ENCODE measurements at regions not wholly inside any gene's neighbourhood (a gene's known extent, or its start where the extent isn't known, plus 50 kb on each side); places are given as distances from the start of the nearest gene placed in this dataset.

GRCh38 chr20:60286764-60287163 lies 328.5 kb downstream of the CDH26 start:
- H3K4me3 ChIP-seq: no peak overlapping the region
- DNase-seq: no peak
- H3K36me3 ChIP-seq: no peaks in the 10 kb centered on the region
- H3K9me3 ChIP-seq (replicated peaks): peaks cover 30% of the 10 kb centered on the region
- no peaks in the 10 kb centered on the region for H3K27me3 ChIP-seq
- H3K27ac ChIP-seq: no peak overlapping the region
- H3K4me1 ChIP-seq: no peaks in the 10 kb centered on the region

GRCh38 chr20:60288945-60289344 lies 330.7 kb downstream of the CDH26 start:
- DNase-seq: no peak
- Histone ChIP-seq H3K27me3 (no peaks in the 10 kb centered on the region), H3K36me3 (no peaks in the 10 kb centered on the region), H3K9me3 (replicated peaks) (peaks cover 17% of the 10 kb centered on the region), H3K4me1 (peaks cover 3% of the 10 kb centered on the region; the same call in 1 of the 2 replicates), H3K4me3 (no peak overlapping the region), H3K27ac (no peak overlapping the region)

GRCh38 chr20:60292001-60292520 lies 333.8 kb downstream of the CDH26 start:
- Histone ChIP-seq H3K27ac (no peak overlapping the region), H3K4me1 (peaks cover 3% of the 10 kb centered on the region; the same call in 1 of the 2 replicates), H3K4me3 (no peak overlapping the region), H3K36me3 (no peaks in the 10 kb centered on the region), H3K9me3 (replicated peaks) (peaks cover 7% of the 10 kb centered on the region; the same call in 1 of the 2 replicates), H3K27me3 (0 out of 2 replicates have a peak, but pooled peaks cover 5% of the 10 kb centered on the region)
- DNase-seq: peak in 1 of 2 experiments; percentile 54

- Histone ChIP-seq H3K27ac (no peak overlapping the region), H3K4me1 (peaks cover 3% of the 10 kb centered on the region; the same call in 1 of the 2 replicates), H3K4me3 (no peak overlapping the region), H3K36me3 (no peaks in the 10 kb centered on the region), H3K9me3 (replicated peaks) (peaks cover 7% of the 10 kb centered on the region; the same call in 1 of the 2 replicates), H3K27me3 (peaks cover 16% of the 10 kb centered on the region)
- DNase-seq: no peak
Observed at GRCh38 chr20:60294632-60295031, 336.4 kb downstream of the CDH26 start.

GRCh38 chr20:60295214-60295613 lies 337.0 kb downstream of the CDH26 start:
- Histone ChIP-seq H3K4me1 (peaks cover 3% of the 10 kb centered on the region; the same call in 1 of the 2 replicates), H3K27me3 (peaks cover 20% of the 10 kb centered on the region), H3K27ac (no peak overlapping the region), H3K9me3 (replicated peaks) (peaks cover 6% of the 10 kb centered on the region; the same call in 1 of the 2 replicates), H3K4me3 (no peak overlapping the region), H3K36me3 (no peaks in the 10 kb centered on the region)
- DNase-seq: no peak

GRCh38 chr20:60297649-60298048 lies 339.4 kb downstream of the CDH26 start:
- H3K4me3 ChIP-seq: no peak overlapping the region
- no peaks in the 10 kb centered on the region for H3K4me1 ChIP-seq
- H3K36me3 ChIP-seq: no peaks in the 10 kb centered on the region
- no peak for DNase-seq
- H3K9me3 ChIP-seq (replicated peaks): no peaks in the 10 kb centered on the region
- no peak overlapping the region for H3K27ac ChIP-seq
- H3K27me3 ChIP-seq: peaks cover 24% of the 10 kb centered on the region

- Histone ChIP-seq H3K27me3 (peaks cover 24% of the 10 kb centered on the region), H3K4me1 (no peaks in the 10 kb centered on the region), H3K36me3 (no peaks in the 10 kb centered on the region), H3K4me3 (no peak overlapping the region), H3K9me3 (replicated peaks) (no peaks in the 10 kb centered on the region), H3K27ac (no peak overlapping the region)
- no peak for DNase-seq
Observed at GRCh38 chr20:60298647-60299046, 340.4 kb downstream of the CDH26 start.

GRCh38 chr20:60299951-60300350 lies 341.7 kb downstream of the CDH26 start:
- H3K36me3 ChIP-seq: no peaks in the 10 kb centered on the region
- no peak overlapping the region for H3K4me3 ChIP-seq
- H3K27ac ChIP-seq: no peak overlapping the region
- peaks cover 33% of the 10 kb centered on the region for H3K27me3 ChIP-seq
- no peak for DNase-seq
- no peaks in the 10 kb centered on the region for H3K4me1 ChIP-seq
- no peaks in the 10 kb centered on the region for H3K9me3 ChIP-seq (replicated peaks)

- Histone ChIP-seq H3K27ac (no peak overlapping the region), H3K4me3 (no peak overlapping the region), H3K27me3 (peaks cover 37% of the 10 kb centered on the region), H3K9me3 (replicated peaks) (no peaks in the 10 kb centered on the region), H3K36me3 (no peaks in the 10 kb centered on the region), H3K4me1 (no peaks in the 10 kb centered on the region)
- no peak for DNase-seq
Observed at GRCh38 chr20:60300374-60300773, 342.2 kb downstream of the CDH26 start.

GRCh38 chr20:60302875-60303274 lies 344.7 kb downstream of the CDH26 start:
- Histone ChIP-seq H3K27me3 (peaks cover 32% of the 10 kb centered on the region), H3K4me3 (no peak overlapping the region), H3K36me3 (no peaks in the 10 kb centered on the region), H3K27ac (no peak overlapping the region), H3K4me1 (no peaks in the 10 kb centered on the region), H3K9me3 (replicated peaks) (no peaks in the 10 kb centered on the region)
- no peak for DNase-seq

GRCh38 chr20:60304026-60304590 lies 345.9 kb downstream of the CDH26 start:
- DNase-seq: no peak
- Histone ChIP-seq H3K27me3 (peaks cover 27% of the 10 kb centered on the region), H3K4me3 (no peak overlapping the region), H3K9me3 (replicated peaks) (no peaks in the 10 kb centered on the region), H3K27ac (no peak overlapping the region), H3K4me1 (no peaks in the 10 kb centered on the region), H3K36me3 (no peaks in the 10 kb centered on the region)

- Histone ChIP-seq H3K36me3 (no peaks in the 10 kb centered on the region), H3K4me3 (no peak overlapping the region), H3K4me1 (no peaks in the 10 kb centered on the region), H3K27me3 (peaks cover 22% of the 10 kb centered on the region), H3K9me3 (replicated peaks) (no peaks in the 10 kb centered on the region), H3K27ac (no peak overlapping the region)
- no peak for DNase-seq
Observed at GRCh38 chr20:60304931-60305330, 346.7 kb downstream of the CDH26 start.

GRCh38 chr20:60306105-60306504 lies 347.9 kb downstream of the CDH26 start:
- Histone ChIP-seq H3K9me3 (replicated peaks) (no peaks in the 10 kb centered on the region), H3K36me3 (no peaks in the 10 kb centered on the region), H3K27ac (no peak overlapping the region), H3K4me3 (no peak overlapping the region), H3K4me1 (no peaks in the 10 kb centered on the region), H3K27me3 (peaks cover 22% of the 10 kb centered on the region; the same call in 1 of the 2 replicates)
- DNase-seq: no peak

- no peaks in the 10 kb centered on the region for H3K9me3 ChIP-seq (replicated peaks)
- H3K27ac ChIP-seq: no peak overlapping the region
- no peak overlapping the region for H3K4me3 ChIP-seq
- no peaks in the 10 kb centered on the region for H3K36me3 ChIP-seq
- H3K27me3 ChIP-seq: peaks cover 22% of the 10 kb centered on the region; the same call in 1 of the 2 replicates
- no peaks in the 10 kb centered on the region for H3K4me1 ChIP-seq
- DNase-seq: no peak
Observed at GRCh38 chr20:60306551-60306950, 348.3 kb downstream of the CDH26 start.

GRCh38 chr20:60310560-60311349 lies 352.5 kb downstream of the CDH26 start:
- DNase-seq: no peak
- no peaks in the 10 kb centered on the region for H3K9me3 ChIP-seq (replicated peaks)
- H3K36me3 ChIP-seq: no peaks in the 10 kb centered on the region
- peaks cover 10% of the 10 kb centered on the region; the same call in 1 of the 2 replicates for H3K27me3 ChIP-seq
- no peaks in the 10 kb centered on the region for H3K4me1 ChIP-seq
- no peak overlapping the region for H3K27ac ChIP-seq
- H3K4me3 ChIP-seq: no peak overlapping the region
